ENCODE measurements at regions not wholly inside any gene's neighbourhood (a gene's known extent, or its start where the extent isn't known, plus 50 kb on each side); places are given as distances from the start of the nearest gene placed in this dataset.

DNA sequence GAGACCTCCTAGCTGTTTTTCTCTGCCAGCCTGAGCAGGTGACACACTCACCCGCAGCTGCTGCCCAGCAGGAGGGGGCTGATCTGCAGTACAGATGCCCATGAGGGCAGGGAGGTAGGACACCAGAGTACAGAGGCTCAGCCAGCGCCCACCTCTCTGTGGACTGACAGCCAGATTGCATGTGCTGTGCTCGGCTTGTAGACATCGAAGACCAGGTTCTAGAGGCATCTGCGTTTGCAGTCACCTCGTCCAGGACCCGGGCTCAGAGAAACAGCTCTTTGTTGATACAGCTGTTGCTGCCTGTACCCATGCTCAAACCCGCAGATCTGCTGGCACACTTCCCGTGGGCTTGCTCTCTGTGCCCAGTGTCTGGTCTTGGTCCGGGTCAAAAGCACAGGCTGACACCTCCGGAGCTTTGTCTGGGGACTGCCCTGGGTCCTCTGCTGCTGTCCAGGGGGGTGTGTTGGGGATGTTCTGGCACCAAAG lies 224.7 kb downstream of the GLRX3 start:
- no peaks in the 10 kb centered on the region for H3K36me3 ChIP-seq (ENCODE audit: control insufficient read depth, insufficient read depth, low read length)
- H3K27ac ChIP-seq (ENCODE audit: low read depth, low read length) = no peak overlapping the region
- H3K27me3 ChIP-seq (ENCODE audit: control insufficient read depth, insufficient read depth, low read length) = no peaks in the 10 kb centered on the region
- H3K4me3 ChIP-seq (ENCODE audit: low read depth, low read length) = no peak overlapping the region
- no peak overlapping the region for H3K9ac ChIP-seq (ENCODE audit: low read depth, low read length)
- H3K4me1 ChIP-seq (ENCODE audit: control insufficient read depth, insufficient read depth, low read length) = no peaks in the 10 kb centered on the region
- no peaks in the 10 kb centered on the region for H3K9me3 ChIP-seq (ENCODE audit: control insufficient read depth, insufficient read depth, low read length)

DNA sequence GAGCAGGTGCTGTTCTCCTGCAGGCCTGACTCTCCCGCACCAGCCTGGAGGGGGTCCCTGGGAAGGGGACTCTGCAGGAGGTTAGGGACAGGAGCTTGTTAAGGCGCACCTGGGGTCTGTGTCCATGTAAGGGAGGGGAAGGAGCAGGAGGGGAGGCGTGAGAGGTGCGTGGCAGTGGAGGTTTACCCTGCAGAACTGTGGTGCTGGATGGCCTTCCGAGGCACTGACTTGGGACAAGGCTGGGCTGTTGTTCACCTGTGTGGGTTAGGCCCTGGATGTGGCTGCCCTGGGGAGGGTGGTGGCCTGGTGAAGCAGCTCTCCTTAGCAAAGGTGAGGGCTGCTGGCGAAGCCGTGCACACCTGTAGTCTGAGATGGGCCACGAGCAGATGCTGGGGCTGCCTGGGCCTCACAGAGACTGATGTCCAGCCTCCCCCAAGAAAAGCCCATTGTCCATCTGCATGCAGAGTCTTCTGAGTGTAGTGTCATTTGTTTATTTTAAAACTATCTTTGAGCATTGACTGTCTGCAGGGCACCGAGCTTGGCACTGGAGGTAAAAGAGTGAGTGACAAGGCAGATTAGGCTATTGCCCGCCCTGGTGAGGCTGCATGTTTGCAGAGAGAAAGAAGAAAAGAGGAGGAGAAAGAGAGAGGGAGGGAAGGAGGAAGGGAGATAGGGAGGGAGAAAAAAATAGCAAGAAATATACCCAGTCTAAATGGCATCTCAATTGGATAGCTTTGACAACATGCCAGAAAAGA lies 225.3 kb downstream of the GLRX3 start:
- no peaks in the 10 kb centered on the region for H3K4me1 ChIP-seq (ENCODE audit: control insufficient read depth, insufficient read depth, low read length)
- no peak overlapping the region for H3K4me3 ChIP-seq (ENCODE audit: low read depth, low read length)
- no peaks in the 10 kb centered on the region for H3K27me3 ChIP-seq (ENCODE audit: control insufficient read depth, insufficient read depth, low read length)
- no peak overlapping the region for H3K27ac ChIP-seq (ENCODE audit: low read depth, low read length)
- no peaks in the 10 kb centered on the region for H3K9me3 ChIP-seq (ENCODE audit: control insufficient read depth, insufficient read depth, low read length)
- H3K9ac ChIP-seq (ENCODE audit: low read depth, low read length) = no peak overlapping the region
- H3K36me3 ChIP-seq (ENCODE audit: control insufficient read depth, insufficient read depth, low read length) = no peaks in the 10 kb centered on the region

DNA sequence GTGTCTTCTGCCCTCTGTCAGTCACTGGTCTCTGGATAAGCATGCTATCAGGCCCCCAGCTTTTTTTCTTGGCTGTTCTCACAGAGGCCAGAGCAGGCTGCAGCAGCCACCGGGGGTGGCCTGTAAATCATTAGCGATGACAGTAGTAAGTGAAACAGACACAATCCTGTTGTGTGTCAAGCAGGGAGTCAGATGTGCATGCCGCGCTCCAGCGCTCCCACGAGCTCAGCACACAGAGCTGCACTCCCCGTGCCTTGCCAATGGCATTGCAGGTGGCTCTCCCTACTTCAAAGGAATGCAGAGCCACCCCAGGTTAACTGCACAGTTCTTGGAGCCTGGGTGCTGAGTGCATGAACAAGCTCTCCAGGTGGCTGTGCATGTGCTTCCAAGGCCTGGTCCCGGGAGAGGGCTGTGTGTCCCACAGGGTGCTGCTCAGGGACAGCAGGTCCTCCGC lies 226.1 kb downstream of the GLRX3 start:
- Histone ChIP-seq H3K27me3 (ENCODE audit: control insufficient read depth, insufficient read depth, low read length) (no peaks in the 10 kb centered on the region), H3K36me3 (ENCODE audit: control insufficient read depth, insufficient read depth, low read length) (no peaks in the 10 kb centered on the region), H3K4me1 (ENCODE audit: control insufficient read depth, insufficient read depth, low read length) (no peaks in the 10 kb centered on the region), H3K9me3 (ENCODE audit: control insufficient read depth, insufficient read depth, low read length) (no peaks in the 10 kb centered on the region), H3K27ac (ENCODE audit: low read depth, low read length) (no peak overlapping the region), H3K4me3 (ENCODE audit: low read depth, low read length) (no peak overlapping the region), H3K9ac (ENCODE audit: low read depth, low read length) (no peak overlapping the region)

DNA sequence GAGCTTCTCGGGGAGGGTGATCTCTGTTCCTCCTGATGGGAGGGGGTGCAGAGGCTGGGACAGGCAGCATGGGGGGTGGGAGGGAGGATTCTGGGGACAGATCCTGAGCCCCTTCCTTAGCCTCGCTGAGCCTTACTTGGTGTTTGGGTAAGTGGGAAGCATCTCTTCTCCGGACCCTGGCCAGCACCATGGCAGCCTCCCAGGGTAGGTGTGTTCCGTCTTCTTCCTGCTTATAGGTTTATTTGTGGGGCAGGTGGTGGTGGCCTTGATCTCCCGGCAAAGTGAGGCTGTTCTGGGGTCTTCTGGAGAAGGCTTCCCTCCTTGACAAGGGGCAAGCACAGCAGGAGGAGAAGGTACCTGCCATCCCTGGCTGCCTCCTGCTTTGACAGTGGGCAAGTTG lies 226.9 kb downstream of the GLRX3 start:
- H3K36me3 ChIP-seq (ENCODE audit: control insufficient read depth, insufficient read depth, low read length) = no peaks in the 10 kb centered on the region
- no peak overlapping the region for H3K27ac ChIP-seq (ENCODE audit: low read depth, low read length)
- H3K9me3 ChIP-seq (ENCODE audit: control insufficient read depth, insufficient read depth, low read length) = no peaks in the 10 kb centered on the region
- no peaks in the 10 kb centered on the region for H3K27me3 ChIP-seq (ENCODE audit: control insufficient read depth, insufficient read depth, low read length)
- H3K4me3 ChIP-seq (ENCODE audit: low read depth, low read length) = no peak overlapping the region
- no peak overlapping the region for H3K9ac ChIP-seq (ENCODE audit: low read depth, low read length)
- H3K4me1 ChIP-seq (ENCODE audit: control insufficient read depth, insufficient read depth, low read length) = no peaks in the 10 kb centered on the region

DNA sequence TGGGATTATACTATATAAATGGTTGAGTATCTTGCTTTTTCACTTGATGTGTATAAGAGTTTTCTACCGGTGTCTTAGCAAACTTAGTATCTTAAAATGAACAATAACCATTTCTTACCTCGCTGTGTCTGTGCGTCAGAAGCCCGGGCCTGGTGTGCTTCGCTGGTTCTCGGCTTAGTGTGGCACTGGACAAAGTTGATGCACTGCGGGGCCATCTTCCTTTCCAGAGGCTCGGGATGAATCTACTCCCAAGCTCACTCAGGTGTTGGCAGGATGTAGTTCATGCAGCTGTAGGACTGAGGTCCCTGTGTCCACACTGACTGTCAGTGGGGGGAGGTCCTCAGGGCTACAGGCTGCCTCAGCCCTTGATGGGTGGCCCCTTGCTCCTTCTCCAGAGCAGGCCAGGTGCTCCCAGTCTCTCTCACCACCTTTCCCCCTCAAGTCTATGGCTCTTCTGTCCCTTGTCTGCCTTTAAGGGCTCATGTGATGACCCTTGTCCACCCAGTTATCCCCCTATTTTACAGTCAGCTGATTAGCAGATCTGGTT lies 227.8 kb downstream of the GLRX3 start:
- Histone ChIP-seq H3K36me3 (ENCODE audit: control insufficient read depth, insufficient read depth, low read length) (no peaks in the 10 kb centered on the region), H3K4me1 (ENCODE audit: control insufficient read depth, insufficient read depth, low read length) (no peaks in the 10 kb centered on the region), H3K27ac (ENCODE audit: low read depth, low read length) (no peak overlapping the region), H3K4me3 (ENCODE audit: low read depth, low read length) (no peak overlapping the region), H3K27me3 (ENCODE audit: control insufficient read depth, insufficient read depth, low read length) (no peaks in the 10 kb centered on the region), H3K9ac (ENCODE audit: low read depth, low read length) (no peak overlapping the region), H3K9me3 (ENCODE audit: control insufficient read depth, insufficient read depth, low read length) (no peaks in the 10 kb centered on the region)

DNA sequence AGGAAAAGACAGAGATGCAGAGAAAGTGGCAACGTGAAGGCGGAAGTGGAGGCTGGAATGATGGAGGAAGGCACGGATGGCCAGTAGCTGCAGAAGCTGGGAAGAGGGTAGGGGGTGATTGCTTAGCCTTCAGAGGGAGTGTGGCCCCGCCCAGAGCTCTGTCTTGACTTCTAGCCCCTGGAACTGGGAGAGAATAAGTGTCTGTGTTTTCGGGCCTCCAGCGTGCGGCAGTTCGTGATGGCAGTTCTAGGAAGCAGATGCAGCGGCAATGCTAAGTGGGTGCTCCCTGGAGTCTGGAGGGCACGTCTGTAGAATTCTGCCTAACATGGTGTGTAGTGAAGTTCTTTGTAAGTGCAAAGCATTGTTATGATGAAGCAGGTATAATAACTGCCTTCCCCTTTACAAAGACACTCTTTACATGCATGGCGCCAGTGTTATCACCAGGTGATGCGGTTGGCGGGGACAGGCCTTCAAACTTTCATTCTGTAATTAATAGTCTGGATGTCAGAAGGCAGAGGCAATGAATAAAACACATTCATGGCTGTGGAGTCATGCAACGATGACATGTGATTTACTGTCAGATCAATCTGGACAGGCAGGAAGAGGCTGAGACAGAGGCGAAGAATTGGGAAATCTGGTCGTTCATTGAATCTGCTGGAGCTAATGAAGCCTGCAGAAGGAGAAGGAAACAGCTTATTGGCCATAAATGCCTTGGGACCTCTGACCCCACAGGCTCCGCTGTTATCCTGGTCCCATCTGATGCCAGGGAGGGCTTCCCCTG lies 228.6 kb downstream of the GLRX3 start:
- no peaks in the 10 kb centered on the region for H3K9me3 ChIP-seq (ENCODE audit: control insufficient read depth, insufficient read depth, low read length)
- no peak overlapping the region for H3K9ac ChIP-seq (ENCODE audit: low read depth, low read length)
- H3K36me3 ChIP-seq (ENCODE audit: control insufficient read depth, insufficient read depth, low read length) = no peaks in the 10 kb centered on the region
- H3K27ac ChIP-seq (ENCODE audit: low read depth, low read length) = no peak overlapping the region
- H3K27me3 ChIP-seq (ENCODE audit: control insufficient read depth, insufficient read depth, low read length) = no peaks in the 10 kb centered on the region
- no peaks in the 10 kb centered on the region for H3K4me1 ChIP-seq (ENCODE audit: control insufficient read depth, insufficient read depth, low read length)
- H3K4me3 ChIP-seq (ENCODE audit: low read depth, low read length) = no peak overlapping the region

DNA sequence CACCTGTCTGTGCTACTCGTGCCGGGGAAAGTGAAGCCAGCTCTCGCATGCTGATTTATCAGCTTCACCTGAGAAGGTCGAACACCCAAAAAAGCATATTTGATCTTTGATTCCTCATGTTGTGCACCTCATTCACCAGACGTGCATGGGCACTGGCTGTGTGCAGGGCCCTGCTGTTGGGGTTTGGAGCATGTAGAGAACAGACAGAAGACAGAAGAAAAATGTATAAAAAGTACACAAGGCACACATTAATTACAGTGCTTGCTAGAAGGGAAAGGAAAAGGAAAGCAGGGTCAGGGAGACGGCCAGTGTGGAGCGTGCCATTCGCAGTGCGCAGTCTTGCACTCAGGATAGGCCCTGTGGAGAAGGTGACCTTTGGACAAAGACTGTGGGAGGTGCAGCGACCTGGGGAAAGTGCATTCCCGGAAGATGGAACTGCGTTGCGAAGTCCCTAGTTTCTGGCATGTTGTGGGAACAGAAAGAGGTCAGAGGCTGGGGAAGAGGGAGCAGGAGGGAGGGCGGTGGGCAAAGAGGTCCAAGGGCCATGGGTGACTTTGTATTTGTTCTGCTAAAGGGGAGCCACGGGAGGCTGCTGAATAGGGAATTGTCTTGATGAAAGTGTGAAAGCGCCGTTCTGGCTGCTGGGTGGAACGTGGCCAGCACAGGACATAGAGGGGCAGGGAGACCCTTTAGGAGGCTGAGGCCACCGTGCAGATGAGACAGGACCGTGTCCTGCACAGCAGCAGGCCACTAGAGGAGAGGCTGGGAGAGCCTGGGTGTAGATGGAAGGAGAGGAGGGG lies 232.8 kb downstream of the GLRX3 start:
- Histone ChIP-seq H3K4me3 (ENCODE audit: low read depth, low read length) (no peak overlapping the region), H3K9me3 (ENCODE audit: control insufficient read depth, insufficient read depth, low read length) (no peaks in the 10 kb centered on the region), H3K27me3 (ENCODE audit: control insufficient read depth, insufficient read depth, low read length) (no peaks in the 10 kb centered on the region), H3K9ac (ENCODE audit: low read depth, low read length) (no peak overlapping the region), H3K36me3 (ENCODE audit: control insufficient read depth, insufficient read depth, low read length) (no peaks in the 10 kb centered on the region), H3K27ac (ENCODE audit: low read depth, low read length) (no peak overlapping the region), H3K4me1 (ENCODE audit: control insufficient read depth, insufficient read depth, low read length) (no peaks in the 10 kb centered on the region)

DNA sequence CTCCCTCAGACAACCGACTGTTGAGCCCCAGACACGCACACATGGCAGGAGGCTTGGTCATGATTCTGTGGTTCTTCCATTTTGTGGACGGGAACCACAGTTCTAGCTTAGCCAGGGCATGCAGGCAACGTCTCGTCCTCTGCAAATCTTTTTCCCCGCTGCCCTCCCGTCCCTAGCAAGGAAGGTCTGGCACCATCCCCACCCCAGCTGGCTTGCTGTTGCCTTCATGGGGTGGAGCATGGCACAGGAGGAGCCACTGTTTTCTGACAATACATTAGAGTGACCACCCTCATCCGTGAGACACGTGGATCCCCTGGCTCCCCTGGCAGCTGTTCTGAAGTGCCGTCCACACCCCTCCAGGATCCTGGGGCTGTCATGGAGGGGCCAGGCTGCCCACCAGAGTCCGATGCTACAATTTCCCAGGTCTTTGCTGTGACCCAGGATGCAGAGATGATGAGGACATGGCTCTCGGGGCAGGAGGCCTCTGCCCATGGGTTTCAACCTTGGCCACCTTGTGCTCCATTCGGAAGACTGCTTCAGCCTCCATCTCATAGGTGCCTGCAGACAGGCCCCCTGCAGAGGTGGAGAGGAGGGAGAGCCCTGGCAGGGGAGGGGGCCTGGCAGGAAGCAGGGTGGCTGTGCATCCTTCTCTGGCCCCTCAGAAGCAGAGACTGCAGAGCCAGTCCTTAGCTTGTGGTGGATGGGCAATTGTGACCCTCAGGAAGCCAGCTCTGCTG lies 233.6 kb downstream of the GLRX3 start:
- Histone ChIP-seq H3K36me3 (ENCODE audit: control insufficient read depth, insufficient read depth, low read length) (no peaks in the 10 kb centered on the region), H3K4me3 (ENCODE audit: low read depth, low read length) (no peak overlapping the region), H3K27ac (ENCODE audit: low read depth, low read length) (no peak overlapping the region), H3K4me1 (ENCODE audit: control insufficient read depth, insufficient read depth, low read length) (no peaks in the 10 kb centered on the region), H3K9ac (ENCODE audit: low read depth, low read length) (no peak overlapping the region), H3K9me3 (ENCODE audit: control insufficient read depth, insufficient read depth, low read length) (no peaks in the 10 kb centered on the region), H3K27me3 (ENCODE audit: control insufficient read depth, insufficient read depth, low read length) (no peaks in the 10 kb centered on the region)

DNA sequence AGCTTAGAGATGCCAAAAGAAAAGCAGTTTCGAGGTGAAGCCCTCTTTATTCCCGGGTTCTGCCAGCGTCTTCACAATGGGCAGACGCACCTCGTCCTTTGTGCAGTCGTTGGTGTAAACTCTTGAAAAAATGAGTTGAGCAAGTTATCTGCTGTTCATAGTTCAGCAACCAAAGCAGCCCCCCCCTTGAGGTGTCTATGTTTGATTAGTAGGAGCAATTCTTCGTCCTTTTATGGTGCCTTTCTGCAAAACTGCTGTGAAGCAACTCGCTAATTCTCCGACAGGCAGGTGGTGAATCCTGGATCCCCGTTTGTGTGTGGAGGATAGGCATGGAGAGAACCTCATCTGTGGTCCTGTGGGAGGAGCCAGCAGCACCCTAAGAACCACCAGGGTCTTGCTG lies 234.5 kb downstream of the GLRX3 start:
- H3K36me3 ChIP-seq (ENCODE audit: control insufficient read depth, insufficient read depth, low read length) = no peaks in the 10 kb centered on the region
- H3K9ac ChIP-seq (ENCODE audit: low read depth, low read length) = no peak overlapping the region
- no peaks in the 10 kb centered on the region for H3K27me3 ChIP-seq (ENCODE audit: control insufficient read depth, insufficient read depth, low read length)
- H3K4me3 ChIP-seq (ENCODE audit: low read depth, low read length) = no peak overlapping the region
- H3K4me1 ChIP-seq (ENCODE audit: control insufficient read depth, insufficient read depth, low read length) = no peaks in the 10 kb centered on the region
- H3K9me3 ChIP-seq (ENCODE audit: control insufficient read depth, insufficient read depth, low read length) = no peaks in the 10 kb centered on the region
- H3K27ac ChIP-seq (ENCODE audit: low read depth, low read length) = no peak overlapping the region

DNA sequence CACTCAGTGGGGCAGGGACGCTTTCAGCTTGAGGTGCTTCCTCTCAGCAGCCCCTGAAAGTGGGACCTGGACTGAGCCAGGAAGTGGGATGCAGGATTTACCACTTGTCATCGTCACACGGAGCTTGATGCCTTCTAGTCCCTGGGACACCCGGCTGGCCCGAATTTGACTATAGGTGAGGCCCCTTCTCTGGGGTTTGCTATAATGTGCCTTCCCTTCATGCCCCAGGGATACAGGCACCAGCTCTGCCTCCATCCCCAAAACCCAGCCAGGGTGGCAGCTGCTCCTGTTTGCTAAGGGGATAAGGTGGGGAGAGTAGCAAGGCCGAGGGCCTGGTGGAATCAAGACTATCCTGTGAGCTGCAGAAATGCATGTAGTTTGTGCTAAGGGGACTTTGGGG lies 235.0 kb downstream of the GLRX3 start:
- H3K4me1 ChIP-seq (ENCODE audit: control insufficient read depth, insufficient read depth, low read length) = no peaks in the 10 kb centered on the region
- no peaks in the 10 kb centered on the region for H3K36me3 ChIP-seq (ENCODE audit: control insufficient read depth, insufficient read depth, low read length)
- H3K9me3 ChIP-seq (ENCODE audit: control insufficient read depth, insufficient read depth, low read length) = no peaks in the 10 kb centered on the region
- H3K4me3 ChIP-seq (ENCODE audit: low read depth, low read length) = no peak overlapping the region
- H3K27ac ChIP-seq (ENCODE audit: low read depth, low read length) = no peak overlapping the region
- H3K9ac ChIP-seq (ENCODE audit: low read depth, low read length) = no peak overlapping the region
- H3K27me3 ChIP-seq (ENCODE audit: control insufficient read depth, insufficient read depth, low read length) = no peaks in the 10 kb centered on the region

All from HUES48 (cell line).